GM23338 (cell line): ENCODE measurements at regions not wholly inside any gene's neighbourhood (a gene's known extent, or its start where the extent isn't known, plus 50 kb on each side); places are given as distances from the start of the nearest gene placed in this dataset.
A peak's percentile ranks its signal among the peaks of the same experiment; 100 is the strongest.

Experiments
- ATAC-seq: fragments of 200-7000 bp; cut with Tn5 transposase; 3 replicates; pipeline ENCODE4 v1.9.1; 2020
- DNase-seq: peaks from one replicate; pipeline ENCODE4 v3.0.0-alpha.2; 2015; ENCODE audit warnings: low spot score
- H2AFZ ChIP-seq: fragments of 200-600 bp; sonication (generic); 2 replicates; pipeline ENCODE4 v1.8.0; 2016; ENCODE audit warnings: antibody characterized with exemption, mild to moderate bottlenecking, moderate library complexity
- H3F3A ChIP-seq: fragments of 200-600 bp; sonication (generic); replicated peaks from 2 replicates; pipeline ENCODE4 v1.8.0; 2017; ENCODE audit warnings: antibody characterized with exemption, mixed run types, low read depth
- H3K27ac ChIP-seq: fragments of 200-600 bp; sonication (generic); 2 replicates; pipeline ENCODE4 v1.6.1; 2016; ENCODE audit warnings: low read depth
- H3K27me3 ChIP-seq: fragments of 200-600 bp; sonication (generic); 2 replicates; pipeline ENCODE4 v1.8.0; 2016; ENCODE audit warnings: mild to moderate bottlenecking, mixed run types, moderate library complexity; ENCODE audit not compliant: insufficient read depth
- H3K36me3 ChIP-seq: fragments of 200-600 bp; sonication (generic); 2 replicates; pipeline ENCODE4 v1.8.0; 2016; ENCODE audit warnings: mild to moderate bottlenecking; ENCODE audit not compliant: insufficient read depth
- H3K4me1 ChIP-seq: fragments of 200-600 bp; sonication (generic); 2 replicates; pipeline ENCODE4 v1.8.0; 2016; ENCODE audit warnings: mild to moderate bottlenecking, moderate library complexity; ENCODE audit not compliant: insufficient read depth
- H3K4me2 ChIP-seq: fragments of 200-600 bp; sonication (generic); 2 replicates; pipeline ENCODE4 v1.7.1; 2017; ENCODE audit warnings: mixed run types
- H3K4me3 ChIP-seq: fragments of 200-600 bp; sonication (generic); 2 replicates; pipeline ENCODE4 v1.6.1; 2016; ENCODE audit warnings: mixed run types
- H3K79me2 ChIP-seq: fragments of 200-600 bp; sonication (generic); replicated peaks from 2 replicates; pipeline ENCODE4 v1.8.0; 2017; ENCODE audit warnings: mild to moderate bottlenecking; ENCODE audit not compliant: insufficient read depth
- H3K9me2 ChIP-seq: fragments of 200-600 bp; sonication (generic); 2 replicates; pipeline ENCODE4 v1.8.0; 2017; ENCODE audit not compliant: insufficient read depth
- H4K20me1 ChIP-seq: fragments of 200-600 bp; sonication (generic); replicated peaks from 2 replicates; pipeline ENCODE4 v1.8.0; 2017; ENCODE audit warnings: mild to moderate bottlenecking; ENCODE audit not compliant: insufficient read depth
- H3K27ac Mint-ChIP-seq: 2 replicates; pipeline ENCODE4 v1.8.0; 2020; ENCODE audit warnings: inconsistent platforms, mild to moderate bottlenecking, moderate library complexity, mixed read lengths
- H3K27me3 Mint-ChIP-seq: 3 replicates; pipeline ENCODE4 v1.8.0; 2022; ENCODE audit warnings: low read depth, mild to moderate bottlenecking, moderate library complexity, mixed read lengths, inconsistent platforms; ENCODE audit not compliant: insufficient read depth, poor library complexity
- H3K36me3 Mint-ChIP-seq: 3 replicates; pipeline ENCODE4 v1.8.0; 2021; ENCODE audit warnings: low read depth, mild to moderate bottlenecking, inconsistent platforms, moderate library complexity, mixed read lengths
- H3K4me1 Mint-ChIP-seq: 3 replicates; pipeline ENCODE4 v1.8.0; 2020; ENCODE audit warnings: mild to moderate bottlenecking, inconsistent platforms, mixed read lengths
- H3K4me3 Mint-ChIP-seq: 3 replicates; pipeline ENCODE4 v1.8.0; 2021; ENCODE audit warnings: moderate library complexity, mild to moderate bottlenecking, inconsistent platforms, mixed read lengths
- H3K9me3 Mint-ChIP-seq: 3 replicates; pipeline ENCODE4 v1.8.0; 2020; ENCODE audit warnings: moderate library complexity, mild to moderate bottlenecking, inconsistent platforms, mixed read lengths
- CREB1 ChIP-seq: fragments of 250-450 bp; sonication (Bioruptor Pico); IDR thresholded peaks from 2 replicates; pipeline ENCODE4 v1.5.0; 2020; ENCODE audit warnings: low read depth, mild to moderate bottlenecking, moderate library complexity
- CTCF ChIP-seq, 2 experiments: fragments of 200-600 bp in 1 of 2; sonication (generic) in 1 of 2; conservative IDR thresholded peaks; 2 replicates each; pipeline versions ENCODE4 v1.5.1 to v1.6.1; 2016 to 2017; ENCODE audit warnings: antibody characterized with exemption in 2 of 2, low read depth in 2 of 2, mild to moderate bottlenecking in 2 of 2, moderate library complexity in 1 of 2
- ETS1 ChIP-seq: IDR thresholded peaks from 2 replicates; pipeline ENCODE4 v1.6.1; 2016; ENCODE audit warnings: antibody characterized with exemption
- EZH2 ChIP-seq: fragments of 200-600 bp; sonication (generic); IDR thresholded peaks from one replicate; pipeline ENCODE4 v1.8.0; 2017; ENCODE audit warnings: antibody characterized with exemption, mild to moderate bottlenecking, low read depth; ENCODE audit not compliant: unreplicated experiment
- EZH2phosphoT487 ChIP-seq: fragments of 200-600 bp; sonication (generic); IDR thresholded peaks from one replicate; pipeline ENCODE4 v1.8.1; 2018; ENCODE audit warnings: antibody characterized with exemption; ENCODE audit not compliant: unreplicated experiment
- JUNB ChIP-seq: IDR thresholded peaks from one replicate; pipeline ENCODE4 v1.6.1; 2016; ENCODE audit warnings: antibody characterized with exemption; ENCODE audit not compliant: unreplicated experiment
- POLR2AphosphoS5 ChIP-seq: IDR thresholded peaks from 2 replicates; pipeline ENCODE4 v1.6.1; 2016; ENCODE audit warnings: antibody characterized with exemption, low read depth
- REST ChIP-seq: IDR thresholded peaks from one replicate; pipeline ENCODE4 v1.6.1; 2018; ENCODE audit warnings: antibody characterized with exemption; ENCODE audit not compliant: unreplicated experiment
- STAT1 ChIP-seq: IDR thresholded peaks from one replicate; pipeline ENCODE4 v1.6.1; 2016; ENCODE audit warnings: antibody characterized with exemption; ENCODE audit not compliant: unreplicated experiment
- ZNF331 ChIP-seq: fragments of 250-450 bp; sonication (Bioruptor Pico); IDR thresholded peaks from 2 replicates; pipeline ENCODE4 v1.5.0; 2020; ENCODE audit warnings: low read depth, mild to moderate bottlenecking, moderate library complexity
- TF ChIP-seq, protein P1 (sequence below): fragments of 250-450 bp; sonication (Bioruptor Pico); IDR thresholded peaks from 2 replicates; pipeline ENCODE4 v1.5.0; 2020; ENCODE audit warnings: mild to moderate bottlenecking, moderate library complexity

DNA sequence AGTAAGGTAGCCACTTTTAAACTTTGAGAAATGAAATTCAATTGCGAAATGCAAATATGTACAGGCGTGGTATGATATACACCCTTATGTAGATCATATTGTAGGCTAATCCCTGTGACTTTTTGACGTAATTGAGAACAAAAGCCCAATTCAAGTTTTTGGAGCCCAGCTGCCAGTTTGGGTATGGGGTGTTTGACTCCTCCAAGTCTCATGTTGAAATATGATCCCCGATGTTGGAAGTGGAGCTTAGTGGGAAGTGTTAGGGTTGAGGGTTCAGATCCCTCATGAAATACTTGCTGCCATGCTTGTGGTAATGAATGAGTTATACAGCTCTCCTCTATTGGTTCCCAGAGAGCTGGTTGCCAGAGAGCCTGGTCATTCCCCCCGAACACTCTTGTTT, 1666.8 kb downstream of the SUCLG1 start:
- Histone ChIP-seq H3K79me2 (no peaks in the 10 kb centered on the region), H4K20me1 (no peaks in the 10 kb centered on the region), H3K4me1 (no peaks in the 10 kb centered on the region), H3K9me2 (no peaks in the 10 kb centered on the region; the same call in 1 of the 2 replicates), H3K4me2 (no peak overlapping the region), H3K4me3 (no peak overlapping the region), H2AFZ (peak overlapping the region; percentile 61; the same call in 1 of the 2 replicates), H3K27ac (no peak overlapping the region), H3K27me3 (no peaks in the 10 kb centered on the region), H3K36me3 (no peaks in the 10 kb centered on the region), H3F3A (no peaks in the 10 kb centered on the region)
- no peak for TF ChIP-seq STAT1
- no peak for TF ChIP-seq ZNF331 (CRISPR knock-in tag)
- TF ChIP-seq REST = no peak
- TF ChIP-seq POLR2AphosphoS5 = no peak
- TF ChIP-seq, protein P1, sequence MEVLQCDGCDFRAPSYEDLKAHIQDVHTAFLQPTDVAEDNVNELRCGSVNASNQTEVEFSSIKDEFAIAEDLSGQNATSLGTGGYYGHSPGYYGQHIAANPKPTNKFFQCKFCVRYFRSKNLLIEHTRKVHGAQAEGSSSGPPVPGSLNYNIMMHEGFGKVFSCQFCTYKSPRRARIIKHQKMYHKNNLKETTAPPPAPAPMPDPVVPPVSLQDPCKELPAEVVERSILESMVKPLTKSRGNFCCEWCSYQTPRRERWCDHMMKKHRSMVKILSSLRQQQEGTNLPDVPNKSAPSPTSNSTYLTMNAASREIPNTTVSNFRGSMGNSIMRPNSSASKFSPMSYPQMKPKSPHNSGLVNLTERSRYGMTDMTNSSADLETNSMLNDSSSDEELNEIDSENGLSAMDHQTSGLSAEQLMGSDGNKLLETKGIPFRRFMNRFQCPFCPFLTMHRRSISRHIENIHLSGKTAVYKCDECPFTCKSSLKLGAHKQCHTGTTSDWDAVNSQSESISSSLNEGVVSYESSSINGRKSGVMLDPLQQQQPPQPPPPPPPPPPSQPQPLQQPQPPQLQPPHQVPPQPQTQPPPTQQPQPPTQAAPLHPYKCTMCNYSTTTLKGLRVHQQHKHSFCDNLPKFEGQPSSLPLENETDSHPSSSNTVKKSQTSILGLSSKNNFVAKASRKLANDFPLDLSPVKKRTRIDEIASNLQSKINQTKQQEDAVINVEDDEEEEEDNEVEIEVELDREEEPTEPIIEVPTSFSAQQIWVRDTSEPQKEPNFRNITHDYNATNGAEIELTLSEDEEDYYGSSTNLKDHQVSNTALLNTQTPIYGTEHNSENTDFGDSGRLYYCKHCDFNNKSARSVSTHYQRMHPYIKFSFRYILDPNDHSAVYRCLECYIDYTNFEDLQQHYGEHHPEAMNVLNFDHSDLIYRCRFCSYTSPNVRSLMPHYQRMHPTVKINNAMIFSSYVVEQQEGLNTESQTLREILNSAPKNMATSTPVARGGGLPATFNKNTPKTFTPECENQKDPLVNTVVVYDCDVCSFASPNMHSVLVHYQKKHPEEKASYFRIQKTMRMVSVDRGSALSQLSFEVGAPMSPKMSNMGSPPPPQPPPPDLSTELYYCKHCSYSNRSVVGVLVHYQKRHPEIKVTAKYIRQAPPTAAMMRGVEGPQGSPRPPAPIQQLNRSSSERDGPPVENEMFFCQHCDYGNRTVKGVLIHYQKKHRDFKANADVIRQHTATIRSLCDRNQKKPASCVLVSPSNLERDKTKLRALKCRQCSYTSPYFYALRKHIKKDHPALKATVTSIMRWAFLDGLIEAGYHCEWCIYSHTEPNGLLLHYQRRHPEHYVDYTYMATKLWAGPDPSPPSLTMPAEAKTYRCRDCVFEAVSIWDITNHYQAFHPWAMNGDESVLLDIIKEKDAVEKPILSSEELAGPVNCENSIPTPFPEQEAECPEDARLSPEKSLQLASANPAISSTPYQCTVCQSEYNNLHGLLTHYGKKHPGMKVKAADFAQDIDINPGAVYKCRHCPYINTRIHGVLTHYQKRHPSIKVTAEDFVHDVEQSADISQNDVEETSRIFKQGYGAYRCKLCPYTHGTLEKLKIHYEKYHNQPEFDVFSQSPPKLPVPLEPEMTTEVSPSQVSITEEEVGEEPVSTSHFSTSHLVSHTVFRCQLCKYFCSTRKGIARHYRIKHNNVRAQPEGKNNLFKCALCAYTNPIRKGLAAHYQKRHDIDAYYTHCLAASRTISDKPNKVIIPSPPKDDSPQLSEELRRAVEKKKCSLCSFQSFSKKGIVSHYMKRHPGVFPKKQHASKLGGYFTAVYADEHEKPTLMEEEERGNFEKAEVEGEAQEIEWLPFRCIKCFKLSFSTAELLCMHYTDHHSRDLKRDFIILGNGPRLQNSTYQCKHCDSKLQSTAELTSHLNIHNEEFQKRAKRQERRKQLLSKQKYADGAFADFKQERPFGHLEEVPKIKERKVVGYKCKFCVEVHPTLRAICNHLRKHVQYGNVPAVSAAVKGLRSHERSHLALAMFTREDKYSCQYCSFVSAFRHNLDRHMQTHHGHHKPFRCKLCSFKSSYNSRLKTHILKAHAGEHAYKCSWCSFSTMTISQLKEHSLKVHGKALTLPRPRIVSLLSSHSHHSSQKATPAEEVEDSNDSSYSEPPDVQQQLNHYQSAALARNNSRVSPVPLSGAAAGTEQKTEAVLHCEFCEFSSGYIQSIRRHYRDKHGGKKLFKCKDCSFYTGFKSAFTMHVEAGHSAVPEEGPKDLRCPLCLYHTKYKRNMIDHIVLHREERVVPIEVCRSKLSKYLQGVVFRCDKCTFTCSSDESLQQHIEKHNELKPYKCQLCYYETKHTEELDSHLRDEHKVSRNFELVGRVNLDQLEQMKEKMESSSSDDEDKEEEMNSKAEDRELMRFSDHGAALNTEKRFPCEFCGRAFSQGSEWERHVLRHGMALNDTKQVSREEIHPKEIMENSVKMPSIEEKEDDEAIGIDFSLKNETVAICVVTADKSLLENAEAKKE (CRISPR knock-in tag) = no peak
- TF ChIP-seq JUNB = no peak
- no peak for TF ChIP-seq CREB1 (CRISPR knock-in tag)
- TF ChIP-seq EZH2phosphoT487 = no peak
- no peak for TF ChIP-seq EZH2
- no peak for TF ChIP-seq ETS1
- no peak for TF ChIP-seq CTCF (conservative IDR thresholded peaks at IDR 0.05; ENCODE audit: low read depth in 2 of 2)
- Mint-ChIP-seq H3K4me1 (0 out of 3 replicates have a peak, but pooled peaks cover under 1% of the 10 kb centered on the region), H3K36me3 (no peaks in the 10 kb centered on the region), H3K27me3 (no peaks in the 10 kb centered on the region), H3K27ac (no peak overlapping the region; the same call in 1 of the 2 replicates), H3K9me3 (no peaks in the 10 kb centered on the region), H3K4me3 (no peak overlapping the region)
- DNase-seq = no peak
- ATAC-seq = no peak
